GM23338 (cell line): ENCODE measurements at regions not wholly inside any gene's neighbourhood (a gene's known extent, or its start where the extent isn't known, plus 50 kb on each side); places are given as distances from the start of the nearest gene placed in this dataset.

Experiments used
- ATAC-seq: fragments of 200-7000 bp; cut with Tn5 transposase; 3 replicates; pipeline ENCODE4 v1.9.1; 2020
- DNase-seq: peaks from one replicate; pipeline ENCODE4 v3.0.0-alpha.2; 2015; ENCODE audit warnings: low spot score
- H2AFZ ChIP-seq: fragments of 200-600 bp; sonication (generic); 2 replicates; pipeline ENCODE4 v1.8.0; 2016; ENCODE audit warnings: antibody characterized with exemption, mild to moderate bottlenecking, moderate library complexity
- H3F3A ChIP-seq: fragments of 200-600 bp; sonication (generic); replicated peaks from 2 replicates; pipeline ENCODE4 v1.8.0; 2017; ENCODE audit warnings: antibody characterized with exemption, mixed run types, low read depth
- H3K27ac ChIP-seq: fragments of 200-600 bp; sonication (generic); 2 replicates; pipeline ENCODE4 v1.6.1; 2016; ENCODE audit warnings: low read depth
- H3K27me3 ChIP-seq: fragments of 200-600 bp; sonication (generic); 2 replicates; pipeline ENCODE4 v1.8.0; 2016; ENCODE audit warnings: mild to moderate bottlenecking, mixed run types, moderate library complexity; ENCODE audit not compliant: insufficient read depth
- H3K36me3 ChIP-seq: fragments of 200-600 bp; sonication (generic); 2 replicates; pipeline ENCODE4 v1.8.0; 2016; ENCODE audit warnings: mild to moderate bottlenecking; ENCODE audit not compliant: insufficient read depth
- H3K4me1 ChIP-seq: fragments of 200-600 bp; sonication (generic); 2 replicates; pipeline ENCODE4 v1.8.0; 2016; ENCODE audit warnings: mild to moderate bottlenecking, moderate library complexity; ENCODE audit not compliant: insufficient read depth
- H3K4me2 ChIP-seq: fragments of 200-600 bp; sonication (generic); 2 replicates; pipeline ENCODE4 v1.7.1; 2017; ENCODE audit warnings: mixed run types
- H3K4me3 ChIP-seq: fragments of 200-600 bp; sonication (generic); 2 replicates; pipeline ENCODE4 v1.6.1; 2016; ENCODE audit warnings: mixed run types
- H3K79me2 ChIP-seq: fragments of 200-600 bp; sonication (generic); replicated peaks from 2 replicates; pipeline ENCODE4 v1.8.0; 2017; ENCODE audit warnings: mild to moderate bottlenecking; ENCODE audit not compliant: insufficient read depth
- H3K9me2 ChIP-seq: fragments of 200-600 bp; sonication (generic); 2 replicates; pipeline ENCODE4 v1.8.0; 2017; ENCODE audit not compliant: insufficient read depth
- H4K20me1 ChIP-seq: fragments of 200-600 bp; sonication (generic); replicated peaks from 2 replicates; pipeline ENCODE4 v1.8.0; 2017; ENCODE audit warnings: mild to moderate bottlenecking; ENCODE audit not compliant: insufficient read depth
- H3K27ac Mint-ChIP-seq: 2 replicates; pipeline ENCODE4 v1.8.0; 2020; ENCODE audit warnings: inconsistent platforms, mild to moderate bottlenecking, moderate library complexity, mixed read lengths
- H3K27me3 Mint-ChIP-seq: 3 replicates; pipeline ENCODE4 v1.8.0; 2022; ENCODE audit warnings: low read depth, mild to moderate bottlenecking, moderate library complexity, mixed read lengths, inconsistent platforms; ENCODE audit not compliant: insufficient read depth, poor library complexity
- H3K36me3 Mint-ChIP-seq: 3 replicates; pipeline ENCODE4 v1.8.0; 2021; ENCODE audit warnings: low read depth, mild to moderate bottlenecking, inconsistent platforms, moderate library complexity, mixed read lengths
- H3K4me1 Mint-ChIP-seq: 3 replicates; pipeline ENCODE4 v1.8.0; 2020; ENCODE audit warnings: mild to moderate bottlenecking, inconsistent platforms, mixed read lengths
- H3K4me3 Mint-ChIP-seq: 3 replicates; pipeline ENCODE4 v1.8.0; 2021; ENCODE audit warnings: moderate library complexity, mild to moderate bottlenecking, inconsistent platforms, mixed read lengths
- H3K9me3 Mint-ChIP-seq: 3 replicates; pipeline ENCODE4 v1.8.0; 2020; ENCODE audit warnings: moderate library complexity, mild to moderate bottlenecking, inconsistent platforms, mixed read lengths
- CREB1 ChIP-seq: fragments of 250-450 bp; sonication (Bioruptor Pico); IDR thresholded peaks from 2 replicates; pipeline ENCODE4 v1.5.0; 2020; ENCODE audit warnings: low read depth, mild to moderate bottlenecking, moderate library complexity
- CTCF ChIP-seq, 2 experiments: fragments of 200-600 bp in 1 of 2; sonication (generic) in 1 of 2; conservative IDR thresholded peaks; 2 replicates each; pipeline versions ENCODE4 v1.5.1 to v1.6.1; 2016 to 2017; ENCODE audit warnings: antibody characterized with exemption in 2 of 2, low read depth in 2 of 2, mild to moderate bottlenecking in 2 of 2, moderate library complexity in 1 of 2
- EZH2phosphoT487 ChIP-seq: fragments of 200-600 bp; sonication (generic); IDR thresholded peaks from one replicate; pipeline ENCODE4 v1.8.1; 2018; ENCODE audit warnings: antibody characterized with exemption; ENCODE audit not compliant: unreplicated experiment
- JUNB ChIP-seq: IDR thresholded peaks from one replicate; pipeline ENCODE4 v1.6.1; 2016; ENCODE audit warnings: antibody characterized with exemption; ENCODE audit not compliant: unreplicated experiment
- NANOG ChIP-seq: IDR thresholded peaks from 2 replicates; pipeline ENCODE4 v1.6.1; 2016; ENCODE audit warnings: antibody characterized with exemption, borderline replicate concordance
- POLR2AphosphoS5 ChIP-seq: IDR thresholded peaks from 2 replicates; pipeline ENCODE4 v1.6.1; 2016; ENCODE audit warnings: antibody characterized with exemption, low read depth
- REST ChIP-seq: IDR thresholded peaks from one replicate; pipeline ENCODE4 v1.6.1; 2018; ENCODE audit warnings: antibody characterized with exemption; ENCODE audit not compliant: unreplicated experiment
- STAT1 ChIP-seq: IDR thresholded peaks from one replicate; pipeline ENCODE4 v1.6.1; 2016; ENCODE audit warnings: antibody characterized with exemption; ENCODE audit not compliant: unreplicated experiment
- ZNF114 ChIP-seq: fragments of 250-450 bp; sonication (Bioruptor Pico); IDR thresholded peaks from 2 replicates; pipeline ENCODE4 v1.5.0; 2020; ENCODE audit warnings: mild to moderate bottlenecking, moderate library complexity
- ZNF331 ChIP-seq: fragments of 250-450 bp; sonication (Bioruptor Pico); IDR thresholded peaks from 2 replicates; pipeline ENCODE4 v1.5.0; 2020; ENCODE audit warnings: low read depth, mild to moderate bottlenecking, moderate library complexity
- TF ChIP-seq, protein P1 (sequence below): IDR thresholded peaks from 2 replicates; pipeline ENCODE4 v1.6.1; 2016; ENCODE audit warnings: antibody characterized with exemption

- TF ChIP-seq, protein P1, sequence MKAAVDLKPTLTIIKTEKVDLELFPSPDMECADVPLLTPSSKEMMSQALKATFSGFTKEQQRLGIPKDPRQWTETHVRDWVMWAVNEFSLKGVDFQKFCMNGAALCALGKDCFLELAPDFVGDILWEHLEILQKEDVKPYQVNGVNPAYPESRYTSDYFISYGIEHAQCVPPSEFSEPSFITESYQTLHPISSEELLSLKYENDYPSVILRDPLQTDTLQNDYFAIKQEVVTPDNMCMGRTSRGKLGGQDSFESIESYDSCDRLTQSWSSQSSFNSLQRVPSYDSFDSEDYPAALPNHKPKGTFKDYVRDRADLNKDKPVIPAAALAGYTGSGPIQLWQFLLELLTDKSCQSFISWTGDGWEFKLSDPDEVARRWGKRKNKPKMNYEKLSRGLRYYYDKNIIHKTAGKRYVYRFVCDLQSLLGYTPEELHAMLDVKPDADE = no peak
- TF ChIP-seq POLR2AphosphoS5 (no peak), ZNF331 (CRISPR knock-in tag) (no peak), CREB1 (CRISPR knock-in tag) (no peak), CTCF (conservative IDR thresholded peaks at IDR 0.05; ENCODE audit: low read depth in 2 of 2) (no peak), STAT1 (no peak), NANOG (no peak), ZNF114 (no peak), JUNB (no peak), REST (no peak)
These were observed 383.4 kb upstream of the CDH2 start (continued) for GRCh38 chr18:28560331-28560730.

GRCh38 chr18:28559511-28559910 is 382.6 kb upstream of the CDH2 start:
- no peak for DNase-seq
- Histone ChIP-seq H2AFZ (no peak overlapping the region), H3K4me3 (no peak overlapping the region), H3K27me3 (no peaks in the 10 kb centered on the region), H3K27ac (no peak overlapping the region), H3F3A (no peaks in the 10 kb centered on the region), H3K9me2 (0 out of 2 replicates have a peak, but pooled peaks cover 5% of the 10 kb centered on the region), H3K79me2 (no peaks in the 10 kb centered on the region), H3K4me2 (no peak overlapping the region), H3K4me1 (no peaks in the 10 kb centered on the region), H4K20me1 (no peaks in the 10 kb centered on the region), H3K36me3 (no peaks in the 10 kb centered on the region)
- no peaks in the 10 kb centered on the region for H3K27me3 Mint-ChIP-seq
- no peaks in the 10 kb centered on the region for H3K36me3 Mint-ChIP-seq
- H3K4me3 Mint-ChIP-seq = no peak overlapping the region
- H3K27ac Mint-ChIP-seq = no peak overlapping the region
- ATAC-seq = no peak
- no peaks in the 10 kb centered on the region for H3K4me1 Mint-ChIP-seq
- no peaks in the 10 kb centered on the region for H3K9me3 Mint-ChIP-seq
- TF ChIP-seq POLR2AphosphoS5 (no peak), EZH2phosphoT487 (no peak), REST (no peak), CTCF (conservative IDR thresholded peaks at IDR 0.05; ENCODE audit: low read depth in 2 of 2) (no peak), JUNB (no peak), NANOG (no peak), STAT1 (no peak)
- TF ChIP-seq, protein P1 = no peak
